ENCODE measurements at regions not wholly inside any gene's neighbourhood (a gene's known extent, or its start where the extent isn't known, plus 50 kb on each side); places are given as distances from the start of the nearest gene placed in this dataset.

DNA sequence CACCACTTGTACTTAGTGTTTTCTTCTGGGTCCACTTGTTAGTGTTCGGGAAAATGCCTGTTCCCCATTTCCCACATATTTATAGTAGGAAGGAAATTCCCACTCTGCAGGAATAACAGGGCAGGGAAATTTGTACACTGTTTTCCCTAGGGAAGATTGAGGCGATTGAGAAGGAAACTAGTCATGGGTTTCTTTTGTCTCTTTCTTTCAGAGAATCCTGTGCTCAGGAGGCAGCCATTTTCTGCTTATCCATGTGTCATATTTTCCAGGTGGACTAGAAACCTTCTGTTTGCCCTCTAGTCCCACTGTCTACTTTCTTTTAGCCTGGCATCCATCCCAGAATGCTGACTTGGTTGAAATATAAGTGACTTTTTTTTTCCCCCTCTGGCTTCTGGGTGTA is 299.1 kb upstream of the ANKRD50 start:
- no peak for TF ChIP-seq MEF2A (IDR thresholded peaks at IDR 0.05; ENCODE audit: insufficient read depth, low read depth, low read length)
- TF ChIP-seq POLR2AphosphoS5 (IDR thresholded peaks at IDR 0.05; ENCODE audit: low read length) = no peak

Data from GM12878 (cell line).